RWPE1 (cell line): ENCODE measurements at regions not wholly inside any gene's neighbourhood (a gene's known extent, or its start where the extent isn't known, plus 50 kb on each side); places are given as distances from the start of the nearest gene placed in this dataset.

ENCODE experiments used
- CTCF ChIA-PET: fragments of 350-600 bp; sonication (Branson Sonifier 250); formaldehyde crosslinking; extraction: SDS; loops from one replicate; lab custom pipeline; 2021; lab: Yijun Ruan, JAX
- POLR2A ChIA-PET: fragments of 400-600 bp; formaldehyde crosslinking; extraction: SDS; loops from one replicate; lab custom pipeline; 2020; ENCODE audit warnings: antibody characterized with exemption; ENCODE audit not compliant: low non-redundant PET; lab: Yijun Ruan, JAX
- DNase-seq: peaks from one replicate; pipeline ENCODE4 v3.0.0; 2012; ENCODE audit warnings: low spot score
- H3K27ac ChIP-seq: fragments of 450-650 bp; 2 replicates; pipeline ENCODE4 v1.5.1; 2017
- CTCF ChIP-seq: fragments of 450-650 bp; conservative IDR thresholded peaks from 2 replicates; pipeline ENCODE4 v1.5.1; 2017; ENCODE audit warnings: low read depth, mild to moderate bottlenecking

GRCh38 chr11:106222626-106223025 is 145.2 kb downstream of the AASDHPPT start:
- no peak for DNase-seq
- ChIA-PET CTCF (no interaction called here), POLR2A (no interaction called here)
- no peak overlapping the region for H3K27ac ChIP-seq
- no peak for TF ChIP-seq CTCF

- no peak overlapping the region for H3K27ac ChIP-seq
- ChIA-PET CTCF (no interaction called here), POLR2A (no interaction called here)
- no peak for TF ChIP-seq CTCF
- DNase-seq = no peak
These were observed 146.7 kb downstream of the AASDHPPT start for GRCh38 chr11:106224172-106224571.

GRCh38 chr11:106228996-106229395 is 151.5 kb downstream of the AASDHPPT start:
- ChIA-PET CTCF (no interaction called here), POLR2A (no interaction called here)
- no peak for DNase-seq
- TF ChIP-seq CTCF = no peak
- no peak overlapping the region for H3K27ac ChIP-seq

GRCh38 chr11:106231591-106231990 is 154.1 kb downstream of the AASDHPPT start:
- DNase-seq = no peak
- ChIA-PET POLR2A (no interaction called here), CTCF (no interaction called here)
- no peak overlapping the region for H3K27ac ChIP-seq
- TF ChIP-seq CTCF = peak; percentile 18; the same call in 1 of the 2 replicates

GRCh38 chr11:106233191-106233590 is 155.7 kb downstream of the AASDHPPT start:
- no peak for DNase-seq
- CTCF ChIA-PET = no interaction called here
- H3K27ac ChIP-seq = no peak overlapping the region
- POLR2A ChIA-PET = no interaction called here
- no peak for TF ChIP-seq CTCF

- TF ChIP-seq CTCF = no peak
- H3K27ac ChIP-seq = no peak overlapping the region
- CTCF ChIA-PET = no interaction called here
- POLR2A ChIA-PET = no interaction called here
- DNase-seq = no peak
These were observed 157.3 kb downstream of the AASDHPPT start for GRCh38 chr11:106234794-106235193.

GRCh38 chr11:106236295-106236694 is 158.8 kb downstream of the AASDHPPT start:
- no peak overlapping the region for H3K27ac ChIP-seq
- POLR2A ChIA-PET = no interaction called here
- CTCF ChIA-PET = no interaction called here
- TF ChIP-seq CTCF = no peak
- no peak for DNase-seq
